SK-N-SH treated with all-trans-retinoic acid at 6 μM for 48 hours (cell line): ENCODE measurements at regions not wholly inside any gene's neighbourhood (a gene's known extent, or its start where the extent isn't known, plus 50 kb on each side); places are given as distances from the start of the nearest gene placed in this dataset.

Source experiments
- ATAC-seq: fragments of 200-7000 bp; cut with Tn5 transposase; 3 replicates; pipeline ENCODE4 v1.9.1; 2020; ENCODE audit warnings: mild to moderate bottlenecking, moderate library complexity
- ARNTL ChIP-seq: fragments of 450-650 bp; formaldehyde crosslinking; IDR thresholded peaks from 2 replicates; pipeline ENCODE4 v1.5.0; 2020; ENCODE audit warnings: low read depth, mild to moderate bottlenecking, moderate library complexity, borderline replicate concordance
- BACH2 ChIP-seq: fragments of 250-450 bp; sonication (Bioruptor Pico); IDR thresholded peaks from 2 replicates; pipeline ENCODE4 v1.9.0; 2021; ENCODE audit warnings: mild to moderate bottlenecking, borderline replicate concordance
- CREB5 ChIP-seq: fragments of 250-450 bp; sonication (Bioruptor Pico); IDR thresholded peaks from 2 replicates; pipeline ENCODE4 v1.5.1; 2020; ENCODE audit warnings: low read depth, mild to moderate bottlenecking, moderate library complexity
- CSDC2 ChIP-seq: fragments of 250-450 bp; sonication (Bioruptor Pico); IDR thresholded peaks from 2 replicates; pipeline ENCODE4 v1.5.0; 2020; ENCODE audit warnings: mild to moderate bottlenecking, moderate library complexity
- ESRRG ChIP-seq: fragments of 250-450 bp; sonication (Bioruptor Pico); IDR thresholded peaks from 2 replicates; pipeline ENCODE4 v1.6.1; 2021; ENCODE audit warnings: mild to moderate bottlenecking
- GLIS3 ChIP-seq: fragments of 250-450 bp; sonication (Bioruptor Pico); IDR thresholded peaks from 2 replicates; pipeline ENCODE4 v1.5.0; 2020; ENCODE audit warnings: mild to moderate bottlenecking, moderate library complexity
- ISL1 ChIP-seq: fragments of 250-450 bp; sonication (Bioruptor Pico); IDR thresholded peaks from 2 replicates; pipeline ENCODE4 v2.1.2; 2022; ENCODE audit warnings: mild to moderate bottlenecking, moderate library complexity
- OSR1 ChIP-seq: fragments of 250-450 bp; sonication (Bioruptor Pico); IDR thresholded peaks from 2 replicates; pipeline ENCODE4 v1.8.0; 2022; ENCODE audit warnings: moderate library complexity, mild to moderate bottlenecking, inconsistent platforms
- POU6F1 ChIP-seq: fragments of 250-450 bp; sonication (Bioruptor Pico); IDR thresholded peaks from 2 replicates; pipeline ENCODE4 v1.8.0; 2021; ENCODE audit warnings: low read depth, mild to moderate bottlenecking, moderate library complexity, borderline replicate concordance
- PPARA ChIP-seq: fragments of 250-450 bp; sonication (Bioruptor Pico); IDR thresholded peaks from 2 replicates; pipeline ENCODE4 v1.5.0; 2020; ENCODE audit warnings: mild to moderate bottlenecking, borderline replicate concordance
- TCF4 ChIP-seq: fragments of 250-450 bp; sonication (Bioruptor Pico); IDR thresholded peaks from 2 replicates; pipeline ENCODE4 v1.8.0; 2021; ENCODE audit warnings: mild to moderate bottlenecking, moderate library complexity, borderline replicate concordance
- TOX ChIP-seq: fragments of 250-450 bp; sonication (Bioruptor Pico); IDR thresholded peaks from 2 replicates; pipeline ENCODE4 v1.8.0; 2021; ENCODE audit warnings: mild to moderate bottlenecking, moderate library complexity, borderline replicate concordance
- ZC3H10 ChIP-seq: fragments of 250-450 bp; sonication (Bioruptor Pico); IDR thresholded peaks from 2 replicates; pipeline ENCODE4 v1.5.1; 2021; ENCODE audit warnings: mild to moderate bottlenecking, moderate library complexity
- ZFP3 ChIP-seq: fragments of 250-450 bp; sonication (Bioruptor Pico); IDR thresholded peaks from 2 replicates; pipeline ENCODE4 v1.5.0; 2020; ENCODE audit warnings: mild to moderate bottlenecking, moderate library complexity
- ZFP30 ChIP-seq: fragments of 450-650 bp; formaldehyde crosslinking; IDR thresholded peaks from 2 replicates; pipeline ENCODE4 v1.5.0; 2022; ENCODE audit warnings: mild to moderate bottlenecking, moderate library complexity
- ZNF565 ChIP-seq: fragments of 450-650 bp; formaldehyde crosslinking; conservative IDR thresholded peaks from 2 replicates; pipeline ENCODE4 v1.5.0; 2020; ENCODE audit warnings: low read depth, mild to moderate bottlenecking, moderate library complexity
- ZNF70 ChIP-seq: fragments of 450-650 bp; formaldehyde crosslinking; IDR thresholded peaks from 2 replicates; pipeline ENCODE4 v1.5.0; 2020; ENCODE audit warnings: mild to moderate bottlenecking, moderate library complexity
- TF ChIP-seq, protein P1 (sequence below): fragments of 250-450 bp; sonication (Bioruptor Pico); IDR thresholded peaks from 2 replicates; pipeline ENCODE4 v1.8.0; 2020; ENCODE audit warnings: mild to moderate bottlenecking, moderate library complexity, borderline replicate concordance
- TF ChIP-seq, protein P2 (sequence below): fragments of 250-450 bp; sonication (Bioruptor Pico); IDR thresholded peaks from 2 replicates; pipeline ENCODE4 v1.5.0; 2020; ENCODE audit warnings: mild to moderate bottlenecking, moderate library complexity
- TF ChIP-seq, protein P3 (sequence below): fragments of 250-450 bp; sonication (Bioruptor Pico); IDR thresholded peaks from 2 replicates; pipeline ENCODE4 v1.5.1; 2021; ENCODE audit warnings: mild to moderate bottlenecking, moderate library complexity

- ATAC-seq, result no peak
- TF ChIP-seq ISL1 (no peak), CSDC2 (CRISPR knock-in tag) (no peak), PPARA (CRISPR knock-in tag) (no peak), POU6F1 (CRISPR knock-in tag) (no peak), ESRRG (CRISPR knock-in tag) (no peak), ZNF565 (CRISPR knock-in tag) (no peak), ARNTL (CRISPR knock-in tag) (no peak), OSR1 (CRISPR knock-in tag) (no peak), ZFP30 (CRISPR knock-in tag) (no peak), CREB5 (CRISPR knock-in tag) (no peak), BACH2 (CRISPR knock-in tag) (no peak), TCF4 (CRISPR knock-in tag) (no peak), ZFP3 (CRISPR knock-in tag) (no peak), TOX (no peak), ZNF70 (CRISPR knock-in tag) (no peak)
- TF ChIP-seq, protein P1, sequence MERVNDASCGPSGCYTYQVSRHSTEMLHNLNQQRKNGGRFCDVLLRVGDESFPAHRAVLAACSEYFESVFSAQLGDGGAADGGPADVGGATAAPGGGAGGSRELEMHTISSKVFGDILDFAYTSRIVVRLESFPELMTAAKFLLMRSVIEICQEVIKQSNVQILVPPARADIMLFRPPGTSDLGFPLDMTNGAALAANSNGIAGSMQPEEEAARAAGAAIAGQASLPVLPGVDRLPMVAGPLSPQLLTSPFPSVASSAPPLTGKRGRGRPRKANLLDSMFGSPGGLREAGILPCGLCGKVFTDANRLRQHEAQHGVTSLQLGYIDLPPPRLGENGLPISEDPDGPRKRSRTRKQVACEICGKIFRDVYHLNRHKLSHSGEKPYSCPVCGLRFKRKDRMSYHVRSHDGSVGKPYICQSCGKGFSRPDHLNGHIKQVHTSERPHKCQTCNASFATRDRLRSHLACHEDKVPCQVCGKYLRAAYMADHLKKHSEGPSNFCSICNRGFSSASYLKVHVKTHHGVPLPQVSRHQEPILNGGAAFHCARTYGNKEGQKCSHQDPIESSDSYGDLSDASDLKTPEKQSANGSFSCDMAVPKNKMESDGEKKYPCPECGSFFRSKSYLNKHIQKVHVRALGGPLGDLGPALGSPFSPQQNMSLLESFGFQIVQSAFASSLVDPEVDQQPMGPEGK (CRISPR knock-in tag), result no peak
- TF ChIP-seq, protein P2, sequence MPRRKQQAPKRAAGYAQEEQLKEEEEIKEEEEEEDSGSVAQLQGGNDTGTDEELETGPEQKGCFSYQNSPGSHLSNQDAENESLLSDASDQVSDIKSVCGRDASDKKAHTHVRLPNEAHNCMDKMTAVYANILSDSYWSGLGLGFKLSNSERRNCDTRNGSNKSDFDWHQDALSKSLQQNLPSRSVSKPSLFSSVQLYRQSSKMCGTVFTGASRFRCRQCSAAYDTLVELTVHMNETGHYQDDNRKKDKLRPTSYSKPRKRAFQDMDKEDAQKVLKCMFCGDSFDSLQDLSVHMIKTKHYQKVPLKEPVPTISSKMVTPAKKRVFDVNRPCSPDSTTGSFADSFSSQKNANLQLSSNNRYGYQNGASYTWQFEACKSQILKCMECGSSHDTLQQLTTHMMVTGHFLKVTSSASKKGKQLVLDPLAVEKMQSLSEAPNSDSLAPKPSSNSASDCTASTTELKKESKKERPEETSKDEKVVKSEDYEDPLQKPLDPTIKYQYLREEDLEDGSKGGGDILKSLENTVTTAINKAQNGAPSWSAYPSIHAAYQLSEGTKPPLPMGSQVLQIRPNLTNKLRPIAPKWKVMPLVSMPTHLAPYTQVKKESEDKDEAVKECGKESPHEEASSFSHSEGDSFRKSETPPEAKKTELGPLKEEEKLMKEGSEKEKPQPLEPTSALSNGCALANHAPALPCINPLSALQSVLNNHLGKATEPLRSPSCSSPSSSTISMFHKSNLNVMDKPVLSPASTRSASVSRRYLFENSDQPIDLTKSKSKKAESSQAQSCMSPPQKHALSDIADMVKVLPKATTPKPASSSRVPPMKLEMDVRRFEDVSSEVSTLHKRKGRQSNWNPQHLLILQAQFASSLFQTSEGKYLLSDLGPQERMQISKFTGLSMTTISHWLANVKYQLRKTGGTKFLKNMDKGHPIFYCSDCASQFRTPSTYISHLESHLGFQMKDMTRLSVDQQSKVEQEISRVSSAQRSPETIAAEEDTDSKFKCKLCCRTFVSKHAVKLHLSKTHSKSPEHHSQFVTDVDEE (CRISPR knock-in tag), result no peak
- TF ChIP-seq, protein P3, sequence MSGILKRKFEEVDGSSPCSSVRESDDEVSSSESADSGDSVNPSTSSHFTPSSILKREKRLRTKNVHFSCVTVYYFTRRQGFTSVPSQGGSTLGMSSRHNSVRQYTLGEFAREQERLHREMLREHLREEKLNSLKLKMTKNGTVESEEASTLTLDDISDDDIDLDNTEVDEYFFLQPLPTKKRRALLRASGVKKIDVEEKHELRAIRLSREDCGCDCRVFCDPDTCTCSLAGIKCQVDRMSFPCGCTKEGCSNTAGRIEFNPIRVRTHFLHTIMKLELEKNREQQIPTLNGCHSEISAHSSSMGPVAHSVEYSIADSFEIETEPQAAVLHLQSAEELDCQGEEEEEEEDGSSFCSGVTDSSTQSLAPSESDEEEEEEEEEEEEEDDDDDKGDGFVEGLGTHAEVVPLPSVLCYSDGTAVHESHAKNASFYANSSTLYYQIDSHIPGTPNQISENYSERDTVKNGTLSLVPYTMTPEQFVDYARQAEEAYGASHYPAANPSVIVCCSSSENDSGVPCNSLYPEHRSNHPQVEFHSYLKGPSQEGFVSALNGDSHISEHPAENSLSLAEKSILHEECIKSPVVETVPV (CRISPR knock-in tag), result no peak
Observed at GRCh38 chr15:47551079-47551478, 166.2 kb upstream of the SEMA6D start.

DNA sequence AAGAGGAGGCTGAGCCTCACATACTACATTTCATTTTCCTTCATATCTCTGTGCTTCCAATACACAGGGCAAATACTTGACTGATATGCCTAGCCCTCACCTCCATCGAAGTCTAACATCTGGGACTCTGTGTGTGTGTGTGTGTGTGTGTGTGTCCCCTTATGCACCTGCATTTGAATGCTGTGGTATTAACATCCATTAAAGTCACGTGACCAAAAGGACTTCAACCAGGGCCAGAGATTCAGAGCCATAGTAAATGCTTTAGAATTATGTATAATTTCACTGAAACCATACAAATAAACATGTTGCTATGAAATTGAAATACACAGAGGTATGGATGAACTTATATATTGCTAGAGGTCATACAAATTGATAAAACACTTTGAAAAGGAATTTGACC, 165.8 kb upstream of the SEMA6D start:
- no peak for TF ChIP-seq ZC3H10 (CRISPR knock-in tag)
- TF ChIP-seq GLIS3, result no peak
- TF ChIP-seq ZFP30 (CRISPR knock-in tag), result no peak
- TF ChIP-seq, all 23 proteins: peak for 0
- no peak for ATAC-seq

- ATAC-seq, result no peak
- TF ChIP-seq CREB5 (CRISPR knock-in tag) (no peak), ISL1 (no peak)
Observed at GRCh38 chr15:47552978-47553608, 164.2 kb upstream of the SEMA6D start.
